NCI-H2081 (cell line): ENCODE measurements at regions not wholly inside any gene's neighbourhood (a gene's known extent, or its start where the extent isn't known, plus 50 kb on each side); places are given as distances from the start of the nearest gene placed in this dataset.
"Not testable (repeated sequence)": the region's sequence is repeated elsewhere in the genome, so short reads cannot be mapped to it uniquely, and the experiment has no call there.

ENCODE experiments used
- DNase-seq, 2 experiments: peaks; one replicate each; lab custom pipeline; 2025; lab: John Stamatoyannopoulos, UW

DNA sequence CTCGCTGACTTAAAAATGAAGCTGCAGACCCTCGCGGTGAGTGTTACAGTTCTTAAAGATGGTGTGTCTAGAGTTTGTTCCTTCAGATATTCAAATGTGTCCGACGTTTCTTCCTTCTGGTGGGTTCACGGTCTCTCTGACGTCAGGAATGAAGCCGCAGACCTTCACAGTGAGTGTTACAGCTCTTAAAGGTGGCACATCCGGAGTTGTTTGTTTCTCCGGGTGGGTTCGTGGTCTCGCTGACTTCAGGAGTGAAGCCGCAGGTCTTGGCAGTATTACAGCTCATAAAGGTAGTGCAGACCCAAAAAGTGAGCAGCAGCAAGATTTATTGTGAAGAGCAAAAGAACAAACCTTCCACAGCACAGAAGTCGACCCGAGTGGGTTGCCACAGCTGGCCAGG is 316.1 kb downstream of the SIPA1L2 start:
- not testable (repeated sequence) for DNase-seq

DNA sequence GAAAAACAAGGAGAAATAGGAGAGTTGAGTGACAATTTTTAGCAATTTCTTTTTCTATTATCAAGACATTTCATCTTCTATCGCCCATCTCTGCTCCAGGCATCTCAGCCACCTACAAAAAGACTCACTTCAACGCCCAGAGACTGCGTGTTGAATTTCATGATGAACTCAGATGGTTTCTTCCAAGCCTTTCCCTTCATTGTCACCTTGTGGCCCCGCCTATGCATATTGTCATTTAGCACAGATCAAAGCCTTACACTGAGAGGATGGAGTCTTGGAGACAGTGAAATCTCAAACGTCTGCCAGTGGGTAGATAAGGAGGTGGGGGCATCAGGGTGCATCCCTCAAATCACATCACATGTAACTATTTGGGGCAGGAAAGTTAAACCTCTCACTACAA is 319.4 kb downstream of the SIPA1L2 start:
- no peak for DNase-seq

DNA sequence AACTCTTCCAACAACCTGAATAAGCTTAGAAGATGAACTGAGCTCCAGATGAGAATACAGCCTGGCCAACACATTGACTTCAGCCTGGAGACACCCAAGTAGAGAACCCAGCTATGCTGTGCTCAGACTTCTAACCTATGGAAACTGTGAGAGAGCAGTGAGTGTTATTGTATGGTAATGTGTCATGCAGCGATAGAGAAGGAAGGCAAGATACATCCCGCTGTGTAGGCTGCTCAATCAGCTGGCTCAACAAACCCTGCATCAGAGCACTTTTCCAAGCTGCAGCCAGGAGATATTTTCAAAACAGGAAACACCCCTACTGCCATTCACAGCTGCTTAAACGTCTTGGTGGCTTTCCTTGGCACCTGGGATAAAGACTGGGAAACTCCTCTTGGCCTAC is 321.3 kb downstream of the SIPA1L2 start:
- DNase-seq, result no peak

DNA sequence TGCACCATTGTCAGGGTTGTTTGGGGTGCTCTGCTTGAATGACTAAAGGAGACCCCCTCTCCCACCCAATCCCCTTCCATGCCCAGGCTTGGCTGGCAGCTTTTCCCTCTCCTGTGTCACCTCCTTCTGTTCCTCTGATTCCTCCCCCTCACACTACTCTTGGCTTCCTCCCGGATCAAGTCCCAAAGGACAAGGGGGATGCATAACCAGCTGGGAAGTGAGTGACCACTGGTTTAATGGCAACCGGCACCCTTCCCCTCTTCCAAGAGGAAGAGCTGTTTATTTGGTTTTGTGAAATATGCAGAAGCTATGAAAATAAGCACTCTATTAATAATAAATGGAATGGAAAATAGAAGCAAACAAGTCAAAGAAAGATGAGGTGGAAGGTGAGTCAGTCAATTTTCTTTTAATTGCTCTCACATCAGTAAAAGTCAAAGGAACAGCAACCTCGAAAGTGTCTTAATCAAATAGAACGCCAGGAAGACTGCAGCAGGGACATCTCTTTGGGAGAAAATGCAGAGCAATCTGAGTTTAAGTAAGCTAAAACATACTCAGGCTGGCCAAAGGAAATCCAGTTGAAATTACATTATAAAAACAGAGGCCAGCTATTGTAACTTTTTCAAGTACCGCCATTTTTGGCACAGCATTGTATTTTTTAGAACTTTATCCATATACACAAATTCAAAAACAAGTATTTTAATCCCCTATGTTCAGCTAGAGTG is 322.5 kb downstream of the SIPA1L2 start:
- no peak for DNase-seq

DNA sequence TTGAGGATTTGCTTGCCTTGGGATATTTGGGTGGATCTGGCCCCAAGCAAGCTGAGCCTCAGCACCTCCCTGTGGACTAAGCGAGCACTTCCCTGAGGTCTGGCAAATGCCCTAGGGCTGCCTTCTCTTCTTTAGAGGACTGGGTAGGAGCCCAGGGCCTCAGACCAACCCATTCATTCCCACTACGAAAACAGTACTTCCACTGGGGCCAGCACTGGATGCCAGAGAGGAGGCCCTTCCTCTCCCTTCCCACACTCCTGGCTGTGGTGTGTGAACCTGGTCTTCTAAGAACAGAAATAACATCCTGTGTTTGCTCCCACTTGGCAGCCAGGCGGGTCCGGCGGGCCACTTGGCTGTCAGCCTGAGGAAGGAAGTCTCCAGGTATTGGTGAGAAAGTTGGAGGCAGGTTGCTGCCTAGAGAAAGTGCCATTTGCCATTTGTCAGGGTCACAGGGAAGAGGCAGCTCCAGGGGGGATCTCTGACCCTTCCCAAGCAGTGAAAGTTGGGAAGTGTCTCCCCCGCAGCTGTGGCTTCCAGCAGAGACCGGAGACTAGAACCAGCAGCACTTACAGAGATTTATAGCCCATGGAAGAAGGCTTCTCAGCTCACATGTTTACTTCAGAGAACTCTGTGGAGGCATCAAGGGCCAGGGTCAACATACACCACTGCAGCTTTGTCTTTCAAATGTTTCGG is 323.5 kb downstream of the SIPA1L2 start:
- DNase-seq, result no peak

DNA sequence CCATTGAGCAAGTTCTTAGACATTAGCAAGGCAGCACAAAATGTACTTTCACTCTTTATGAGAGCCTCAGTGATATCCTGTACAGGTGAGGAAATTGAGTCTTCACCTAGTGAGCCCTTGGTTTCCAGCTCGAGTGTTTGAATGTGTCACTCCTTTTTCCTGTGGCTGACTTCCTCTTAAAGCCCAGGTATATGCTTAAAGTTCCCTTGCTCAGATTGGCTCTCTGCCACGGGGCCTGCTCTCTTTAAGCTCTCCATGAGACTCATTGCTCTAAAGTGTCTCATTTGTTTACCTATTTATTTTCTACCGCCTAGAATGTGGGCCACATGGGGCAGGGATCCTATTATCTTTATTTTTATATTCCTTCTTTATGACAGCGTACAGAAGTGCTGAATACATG is 324.9 kb downstream of the SIPA1L2 start:
- peak in 1 of 2 experiments; percentile 34 for DNase-seq

DNA sequence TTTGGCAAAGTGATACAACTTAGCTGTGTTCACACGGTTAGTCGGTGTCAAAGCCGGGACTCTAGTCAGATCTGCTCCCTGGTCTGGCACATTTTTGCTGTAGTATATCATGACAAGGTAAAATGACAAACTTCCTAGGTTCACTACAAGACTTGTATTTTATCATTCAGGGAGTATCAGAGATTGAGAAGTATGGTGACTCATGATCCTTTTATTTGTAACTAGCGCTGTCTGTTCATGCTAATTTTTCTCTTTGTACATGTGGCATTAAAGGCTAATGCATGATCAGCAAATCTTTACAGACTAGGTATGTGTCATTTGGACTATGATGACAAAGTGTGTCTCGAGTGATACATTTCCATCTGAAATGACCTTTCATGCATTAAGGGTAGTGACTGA is 326.7 kb downstream of the SIPA1L2 start:
- DNase-seq, result no peak

DNA sequence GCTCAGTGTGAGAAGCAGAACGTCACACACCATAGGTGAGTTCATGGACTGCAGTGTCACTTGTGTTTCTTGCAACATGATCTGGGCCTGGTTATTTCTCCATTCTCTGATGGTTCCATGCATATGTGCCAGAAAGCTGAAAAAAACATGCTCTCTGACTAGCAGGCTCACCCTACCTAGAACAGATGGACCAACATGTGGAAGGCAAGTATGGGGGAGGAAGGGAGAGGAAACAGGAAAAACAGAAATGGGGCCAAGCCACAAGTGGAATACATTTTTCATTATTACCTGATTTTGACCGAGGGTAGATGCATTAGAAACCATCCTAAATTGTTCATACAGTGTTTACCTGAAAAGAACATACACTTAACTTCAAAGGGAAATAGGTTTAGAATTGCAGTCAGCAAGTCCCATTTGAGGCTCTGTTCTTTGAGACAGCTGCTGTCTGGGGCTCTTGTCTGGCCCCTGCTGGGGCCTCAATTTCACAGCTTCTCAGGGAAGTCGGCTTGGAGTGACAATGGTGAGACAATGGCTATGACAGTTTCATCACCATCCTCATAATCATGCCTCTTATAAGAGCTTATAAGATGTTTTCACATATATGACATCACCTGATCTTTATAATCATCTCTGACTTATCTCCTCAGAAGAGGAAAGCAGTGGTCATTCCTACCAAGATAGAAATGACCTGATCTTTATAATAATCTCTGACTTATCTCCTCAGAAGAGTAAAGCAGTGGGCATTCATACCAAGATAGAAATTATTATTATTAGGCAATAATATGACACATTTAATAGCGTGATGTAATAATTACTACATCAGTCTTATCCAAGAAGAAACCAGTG is 327.3 kb downstream of the SIPA1L2 start:
- DNase-seq, result no peak

DNA sequence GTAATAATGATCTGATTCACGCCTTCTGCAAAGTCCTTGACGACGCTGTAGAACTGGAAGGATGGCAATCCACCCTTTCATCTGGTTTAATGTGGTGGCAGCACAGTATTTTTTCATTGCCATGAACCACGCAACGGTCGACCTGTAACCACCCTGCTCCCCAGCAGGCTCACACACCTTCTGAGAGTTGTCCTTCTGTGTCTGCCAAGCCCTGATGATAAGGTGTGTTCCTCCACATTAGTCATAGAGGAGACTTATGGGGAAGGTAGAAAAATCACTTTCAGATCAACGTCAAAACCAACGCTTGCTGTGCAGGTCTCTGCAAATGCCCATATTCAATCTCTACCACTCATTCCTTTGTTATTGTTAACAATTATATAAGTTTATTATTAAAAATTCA is 328.7 kb downstream of the SIPA1L2 start:
- DNase-seq, result no peak

DNA sequence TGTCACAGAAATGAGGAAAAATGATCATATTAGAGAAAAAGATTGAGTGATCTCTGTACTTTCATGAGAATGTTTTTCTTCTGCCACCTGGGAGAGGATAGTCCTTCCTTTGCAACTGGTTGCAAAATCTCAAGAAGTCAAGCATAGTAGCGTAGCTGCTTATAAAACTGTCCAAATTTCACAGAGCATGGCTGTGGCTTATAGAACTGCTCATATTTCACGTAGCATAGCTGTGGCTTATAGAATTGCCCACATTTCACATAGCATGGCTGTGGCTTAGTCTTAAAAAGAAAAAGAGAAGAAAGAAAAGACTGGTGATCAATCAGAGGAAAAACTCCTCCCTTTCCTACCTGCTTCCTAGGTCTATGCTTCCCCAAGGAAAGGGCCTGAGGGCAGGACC is 329.5 kb downstream of the SIPA1L2 start:
- DNase-seq, result no peak

DNA sequence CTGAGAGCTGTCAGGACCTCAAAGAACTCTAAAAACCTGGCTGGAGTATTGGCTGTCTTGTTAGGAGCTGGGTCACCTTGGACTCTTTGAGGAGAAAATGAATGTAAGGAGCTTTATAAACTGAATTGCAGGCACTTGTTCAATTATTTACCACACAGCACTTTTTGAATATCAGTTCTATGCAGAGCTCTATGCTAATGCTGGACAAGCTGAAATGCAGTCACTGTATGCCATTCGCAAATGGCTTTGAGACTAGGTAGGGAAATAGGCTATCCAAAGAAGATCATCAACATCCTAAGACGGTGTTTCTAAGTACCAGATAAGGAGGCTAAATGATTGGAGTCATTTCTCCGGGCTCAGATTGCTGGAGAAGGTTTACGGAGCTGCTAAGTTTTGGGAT is 333.5 kb downstream of the SIPA1L2 start:
- DNase-seq, result no peak

DNA sequence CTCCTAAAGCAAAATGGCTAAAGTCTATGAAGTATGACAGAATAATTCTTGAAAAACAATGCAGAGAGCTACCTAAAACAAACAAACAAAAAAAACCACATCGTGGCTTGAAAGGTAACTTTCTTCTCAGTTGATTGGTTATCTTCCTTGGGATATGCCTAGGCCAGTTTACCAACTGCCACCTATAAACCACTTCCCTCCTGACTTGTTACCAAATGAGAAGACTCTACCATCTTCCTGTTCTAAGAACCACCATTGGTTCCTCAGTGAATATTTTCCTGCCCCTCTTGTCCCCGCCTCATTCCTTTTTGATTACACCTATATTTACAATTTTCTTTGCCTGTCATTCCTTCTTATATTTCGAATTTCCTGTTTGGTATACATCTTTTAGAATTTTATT is 336.6 kb downstream of the SIPA1L2 start:
- DNase-seq, result no peak

DNA sequence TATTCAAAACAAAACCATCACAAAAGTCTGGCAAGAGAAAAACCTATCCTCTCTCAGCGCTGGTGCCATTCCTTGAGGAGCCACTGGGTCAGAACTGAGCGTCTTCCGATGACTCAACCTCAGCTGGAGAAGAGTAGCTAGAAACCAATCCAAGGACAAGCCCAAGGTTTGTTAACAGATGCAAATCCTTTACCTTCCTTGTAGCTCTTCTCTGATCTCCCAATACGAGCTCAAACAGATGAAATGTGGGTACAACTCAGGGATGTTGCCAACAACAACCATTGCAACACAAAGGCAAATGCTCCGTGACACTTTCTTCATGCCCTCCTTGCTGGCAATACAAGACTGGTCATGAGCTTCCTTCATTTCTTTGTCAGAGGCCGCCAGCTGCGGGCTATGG is 337.1 kb downstream of the SIPA1L2 start:
- no peak for DNase-seq

DNA sequence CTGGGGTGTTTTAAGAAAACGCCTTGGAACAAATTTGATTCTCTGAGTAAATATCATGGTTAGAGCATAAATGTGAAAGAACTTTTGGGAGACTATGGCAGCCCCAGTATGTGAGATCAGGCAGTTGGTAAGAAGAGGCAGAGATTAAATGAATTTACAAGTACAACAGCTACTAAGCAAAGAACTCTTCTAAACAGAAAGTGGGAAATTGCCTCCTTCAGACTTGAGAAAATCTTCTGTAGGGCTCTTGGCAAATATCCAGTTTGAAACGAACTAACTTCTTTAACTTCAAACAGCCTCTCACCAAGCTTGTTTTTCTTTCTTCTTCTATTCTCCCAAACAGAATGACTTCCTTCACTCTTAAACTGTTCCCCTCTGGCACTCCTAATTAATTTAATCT is 337.7 kb downstream of the SIPA1L2 start:
- no peak for DNase-seq

DNA sequence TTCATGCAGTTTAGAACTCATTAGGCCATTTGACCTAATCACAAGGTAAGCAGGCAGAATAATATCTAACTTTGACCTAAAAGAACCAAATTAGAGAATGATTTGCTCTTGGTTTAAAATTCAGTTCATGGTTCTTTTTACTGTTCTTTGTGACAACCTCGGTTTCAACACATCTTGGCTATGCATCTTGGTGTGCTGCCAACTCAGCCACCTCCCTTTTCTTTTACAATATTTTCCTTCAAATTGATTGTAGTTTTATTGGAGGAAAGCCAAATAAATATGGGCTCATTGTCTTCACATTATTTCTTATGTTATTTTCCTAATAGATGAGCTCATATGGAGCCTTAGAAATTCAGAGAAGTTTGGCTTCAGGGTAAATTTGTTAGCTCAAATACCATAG is 338.3 kb downstream of the SIPA1L2 start:
- no peak for DNase-seq

DNA sequence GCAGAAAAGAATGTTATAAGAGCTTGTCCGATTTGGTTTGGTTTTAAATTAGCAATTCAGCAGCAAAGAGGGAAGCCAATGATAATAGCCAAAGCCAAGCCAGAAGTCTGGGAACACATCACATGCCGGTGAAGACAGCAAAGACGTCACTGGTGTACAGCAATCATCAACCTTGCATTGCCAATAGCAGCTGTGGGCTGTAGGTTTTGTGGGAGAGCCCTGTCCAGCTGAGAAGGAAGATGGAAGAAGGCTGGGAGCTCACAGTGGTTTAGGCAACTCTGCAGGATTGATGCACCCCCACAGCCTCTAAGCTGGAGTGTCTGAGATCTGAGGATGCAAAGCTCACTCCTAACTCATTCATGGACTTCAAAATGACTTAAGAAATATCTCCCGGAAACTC is 338.7 kb downstream of the SIPA1L2 start:
- DNase-seq, result no peak

DNA sequence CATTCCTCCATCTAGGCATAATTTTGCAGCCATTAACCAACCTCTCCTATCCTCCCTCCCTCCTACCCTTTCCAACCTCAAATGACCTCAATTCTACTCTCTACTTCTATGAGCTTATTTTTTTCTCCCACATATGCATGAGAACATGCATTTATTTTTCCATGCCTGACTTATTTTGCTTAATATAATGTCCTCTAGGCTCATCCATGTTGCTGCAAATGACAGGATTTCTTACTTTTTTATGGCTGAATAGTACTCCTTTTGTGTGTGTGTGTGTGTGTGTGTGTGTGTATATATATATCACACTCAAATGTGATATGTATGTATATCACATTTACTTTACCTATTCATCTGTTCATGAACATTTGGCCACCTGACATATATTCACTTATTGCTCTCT is 339.4 kb downstream of the SIPA1L2 start:
- no peak for DNase-seq

DNA sequence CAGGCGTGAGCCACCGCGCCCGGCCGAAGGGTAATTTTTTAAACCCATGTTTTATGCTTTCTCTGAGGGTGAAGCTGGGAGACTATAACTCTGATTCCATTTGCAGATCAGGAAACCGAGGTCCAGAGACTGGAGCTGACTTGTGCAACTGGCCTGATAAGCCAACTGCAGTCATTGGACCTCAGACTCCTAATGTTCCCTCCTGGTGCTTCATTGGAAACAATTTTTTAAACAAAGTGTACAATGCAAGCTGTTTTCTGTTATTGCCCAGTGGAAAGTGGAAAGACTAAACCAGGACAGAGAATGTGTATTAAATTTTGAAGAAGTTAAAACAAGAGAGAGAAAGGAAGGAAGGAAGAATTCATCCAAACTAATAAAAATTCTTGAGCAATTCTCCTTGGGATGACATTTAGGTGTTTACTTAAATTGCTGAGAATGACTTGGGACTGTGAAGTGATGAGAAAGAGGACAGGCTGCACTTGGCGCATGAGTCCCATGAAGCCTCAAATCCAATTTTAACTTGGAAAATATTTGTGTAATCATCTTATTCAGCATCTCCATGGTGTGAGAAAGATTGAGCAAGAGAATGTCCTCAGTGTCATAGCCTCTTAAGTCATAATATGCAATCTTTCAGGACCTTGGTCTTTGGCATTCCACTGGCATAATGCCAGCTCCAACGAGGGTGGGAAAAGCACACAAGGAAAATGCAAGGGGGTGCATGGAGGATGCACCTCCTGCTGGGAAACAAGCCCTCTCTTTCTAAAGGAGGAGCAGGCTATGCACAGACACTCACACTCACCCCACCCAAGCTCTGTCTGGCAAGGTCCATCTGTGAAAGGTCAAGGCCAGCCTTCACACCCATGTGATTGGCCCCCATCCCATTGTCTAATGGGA is 342.0 kb downstream of the SIPA1L2 start:
- DNase-seq, result no peak

DNA sequence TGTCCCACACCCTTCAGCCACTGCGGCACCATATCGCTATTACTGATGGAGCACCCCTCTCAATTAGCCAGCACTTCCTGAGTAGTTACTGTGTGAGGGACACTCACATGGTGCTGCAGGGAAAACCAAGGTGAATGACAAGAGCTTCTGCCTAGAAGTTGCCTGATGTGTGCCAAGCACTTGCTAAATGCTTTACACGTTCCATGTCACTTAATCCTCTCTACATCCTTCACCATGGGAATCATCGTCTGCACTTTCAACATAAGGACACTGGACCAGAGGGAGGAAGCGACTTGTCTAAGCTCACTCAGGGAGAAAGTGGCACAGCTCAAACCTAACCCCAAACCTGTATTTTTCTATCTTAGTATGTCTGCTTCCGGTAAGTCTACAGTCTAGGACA is 344.8 kb downstream of the SIPA1L2 start:
- DNase-seq, result no peak

DNA sequence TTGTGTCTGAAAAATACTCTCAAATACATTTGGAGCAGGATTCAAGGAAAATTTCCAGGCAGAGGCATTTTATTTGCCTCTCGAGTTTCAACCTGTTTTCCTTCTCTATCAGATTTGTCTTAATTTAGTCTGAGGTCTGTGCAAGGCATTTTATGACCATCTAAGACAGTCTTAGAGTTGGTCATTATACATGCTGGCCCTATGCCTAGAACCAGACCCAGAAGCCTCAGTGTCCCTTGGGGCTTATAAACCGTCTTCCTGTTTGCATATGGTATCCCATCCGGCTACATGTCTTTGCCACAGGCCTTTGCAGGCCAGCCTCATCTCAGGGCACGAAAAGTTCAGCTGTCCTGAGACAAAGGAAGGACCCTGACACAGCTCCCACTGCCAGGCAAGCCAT is 346.1 kb downstream of the SIPA1L2 start:
- no peak for DNase-seq

DNA sequence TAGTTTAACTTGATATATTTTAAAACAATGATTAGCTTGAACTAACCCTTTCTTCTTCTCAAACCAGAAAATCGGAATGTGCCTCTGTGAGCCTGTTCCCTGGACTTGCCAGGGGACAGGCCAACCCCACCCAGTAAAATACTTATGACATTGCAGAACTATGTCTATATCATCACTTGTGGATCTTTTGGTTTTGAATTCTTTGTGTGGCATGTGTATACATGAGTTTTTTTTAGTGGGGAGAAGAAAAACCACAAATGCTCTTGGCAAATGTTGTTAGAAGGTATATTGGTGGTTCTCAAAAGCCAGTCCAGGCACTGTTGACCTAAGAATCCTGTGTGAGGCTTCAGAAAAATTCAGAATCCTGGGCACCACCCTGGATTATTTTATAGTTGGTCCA is 347.4 kb downstream of the SIPA1L2 start:
- DNase-seq, result no peak

DNA sequence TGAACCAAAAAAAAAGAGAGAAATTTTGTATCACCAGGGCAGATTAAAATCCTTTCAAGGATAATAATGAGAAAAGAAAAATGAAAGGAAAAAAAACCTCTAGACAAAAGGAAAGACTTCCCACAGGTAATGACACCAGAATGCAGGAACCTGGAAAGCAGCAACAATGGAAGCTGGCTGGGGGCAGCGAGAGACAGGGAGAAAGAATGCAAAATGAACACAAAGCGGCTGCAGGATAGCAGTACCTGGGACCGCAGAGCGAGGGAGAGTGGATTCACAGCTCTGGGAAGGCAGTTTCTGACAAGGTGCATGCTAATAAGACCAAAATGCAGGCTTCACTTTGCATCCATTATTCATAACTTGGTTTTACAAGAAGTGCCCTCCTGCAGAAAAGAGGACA is 349.0 kb downstream of the SIPA1L2 start:
- no peak for DNase-seq
